Endothelial cell of umbilical vein (primary cell): ENCODE measurements at regions not wholly inside any gene's neighbourhood (a gene's known extent, or its start where the extent isn't known, plus 50 kb on each side); places are given as distances from the start of the nearest gene placed in this dataset.

Experiments used
- BruUV-seq: library from RNA; stranded (reverse); fragments of 400-500 nt; replicated peaks from 2 replicates; lab custom pipeline; 2021; lab: Mats Ljungman, UMichigan
- CTCF ChIA-PET: fragments of 300-600, 350-600 bp; sonication (Branson Sonifier 250); formaldehyde crosslinking; loops from one replicate; lab custom pipeline; 2021; ENCODE audit warnings: antibody characterized with exemption, inconsistent platforms; lab: Charles Lee
- POLR2A ChIA-PET: fragments of 300-600, 350-600 bp; sonication (Branson Sonifier 250); formaldehyde crosslinking; loops from one replicate; lab custom pipeline; 2021; ENCODE audit warnings: antibody characterized with exemption, inconsistent platforms; lab: Charles Lee
- DNase-seq: peaks from one replicate; pipeline ENCODE4 v3.0.0-alpha.2; 2011; ENCODE audit warnings: low read depth, low spot score
- FAIRE-seq: peaks from 2 replicates; lab custom pipeline; 2011; peaks lifted over from hg19 to GRCh38; lab: Jason Lieb, UNC
- H2AFZ ChIP-seq: 2 replicates; pipeline ENCODE4 v1.6.0; 2012; ENCODE audit warnings: low read depth, low read length, control low read depth, inconsistent platforms
- H3K27ac ChIP-seq: 2 replicates; pipeline ENCODE4 v1.5.1; 2011; ENCODE audit warnings: low read depth, mild to moderate bottlenecking, control low read depth, low read length, moderate library complexity; ENCODE audit not compliant: insufficient read depth
- H3K27me3 ChIP-seq, 2 experiments: 2 replicates each; pipeline versions ENCODE4 v1.6.0 to v1.6.1; 2011; ENCODE audit warnings: low read length in 2 of 2, mixed read lengths in 1 of 2; ENCODE audit not compliant: control insufficient read depth in 2 of 2, insufficient read depth in 2 of 2
- H3K36me3 ChIP-seq, 2 experiments: 2 replicates in 1 of 2; 3 replicates in 1 of 2; pipeline ENCODE4 v1.5.1; 2011; ENCODE audit warnings: low read length in 2 of 2, mild to moderate bottlenecking in 1 of 2, moderate library complexity in 1 of 2; ENCODE audit not compliant: control insufficient read depth in 2 of 2, insufficient read depth in 2 of 2; ENCODE audit errors: extremely low read depth in 1 of 2
- H3K4me1 ChIP-seq: 3 replicates; pipeline ENCODE4 v1.5.1; 2011; ENCODE audit warnings: mild to moderate bottlenecking, low read length; ENCODE audit not compliant: control insufficient read depth, insufficient read depth; ENCODE audit errors: extremely low read depth
- H3K4me2 ChIP-seq: 2 replicates; pipeline ENCODE4 v1.6.1; 2011; ENCODE audit warnings: low read length, control low read depth, mixed read lengths; ENCODE audit not compliant: insufficient read depth
- H3K4me3 ChIP-seq, 3 experiments: fragments of 200-600 bp in 1 of 3; sonication (generic), shearing (Covaris generic) in 1 of 3; replicated peaks in 1 of 3; 2 replicates each; pipeline ENCODE4 v1.5.1; 2011 to 2016; ENCODE audit warnings: control low read depth in 3 of 3, low read length in 3 of 3, mild to moderate bottlenecking in 2 of 3, inconsistent platforms in 1 of 3, low read depth in 1 of 3, moderate library complexity in 1 of 3; ENCODE audit not compliant: insufficient read depth in 1 of 3
- H3K79me2 ChIP-seq: 2 replicates; pipeline ENCODE4 v1.6.0; 2012; ENCODE audit warnings: low read length, inconsistent platforms; ENCODE audit not compliant: control insufficient read depth, insufficient read depth
- H3K9ac ChIP-seq: replicated peaks from 2 replicates; pipeline ENCODE3; 2011; ENCODE audit warnings: low read length, control low read depth; ENCODE audit not compliant: insufficient read depth; ENCODE audit errors: extremely low read depth
- H3K9me1 ChIP-seq: replicated peaks from 3 replicates; pipeline ENCODE4 v1.6.0; 2011; ENCODE audit warnings: mild to moderate bottlenecking, low read length; ENCODE audit not compliant: control insufficient read depth, insufficient read depth; ENCODE audit errors: extremely low read depth
- H3K9me3 ChIP-seq: replicated peaks from 2 replicates; pipeline ENCODE4 v1.5.1; 2012; ENCODE audit warnings: low read length, inconsistent platforms; ENCODE audit not compliant: control insufficient read depth, insufficient read depth
- H4K20me1 ChIP-seq: replicated peaks from 2 replicates; pipeline ENCODE3; 2011; ENCODE audit warnings: mild to moderate bottlenecking, low read length; ENCODE audit not compliant: control insufficient read depth, insufficient read depth; ENCODE audit errors: extremely low read depth
- EZH2 ChIP-seq: IDR thresholded peaks from 2 replicates; pipeline ENCODE4 v1.6.1; 2012; ENCODE audit warnings: borderline replicate concordance, low read depth, mild to moderate bottlenecking, moderate library complexity, low read length, inconsistent platforms; ENCODE audit not compliant: severe bottlenecking
- FOS ChIP-seq: IDR thresholded peaks from 2 replicates; pipeline ENCODE4 v1.6.1; 2011; ENCODE audit warnings: mild to moderate bottlenecking, low read length, moderate library complexity, borderline replicate concordance; ENCODE audit not compliant: insufficient read depth
- GATA2 ChIP-seq: IDR thresholded peaks from 2 replicates; pipeline ENCODE4 v1.7.0; 2011; ENCODE audit warnings: low read depth, mild to moderate bottlenecking, moderate library complexity, mixed read lengths, low read length; ENCODE audit not compliant: insufficient read length, insufficient read depth
- JUN ChIP-seq: IDR thresholded peaks from 2 replicates; pipeline ENCODE4 v1.6.1; 2011; ENCODE audit warnings: borderline replicate concordance, low read depth; ENCODE audit not compliant: insufficient read length, insufficient read depth
- MYC ChIP-seq: IDR thresholded peaks from one replicate; pipeline ENCODE4 v1.6.1; 2011; ENCODE audit warnings: mild to moderate bottlenecking, low read depth, low read length
- POLR2A ChIP-seq: IDR thresholded peaks from 2 replicates; pipeline ENCODE4 v1.6.1; 2012; ENCODE audit warnings: low read depth, mild to moderate bottlenecking, control low read depth, low read length
- POLR2AphosphoS5 ChIP-seq: IDR thresholded peaks from 2 replicates; pipeline ENCODE4 v1.6.1; 2012; ENCODE audit warnings: low read depth, mild to moderate bottlenecking, control low read depth, low read length, moderate library complexity; ENCODE audit not compliant: insufficient read depth
- dilution Hi-C: fragments of 300-500 bp; cut with MboI; formaldehyde crosslinking; loops from one replicate; pipeline ENCODE4 v1.15.0; 2019; ENCODE audit warnings: low sequenced_read_pairs; ENCODE audit not compliant: extremely low pct_ligation_motif_present
- intact Hi-C: fragments of 100-400 bp; cut with micrococcal nuclease; formaldehyde crosslinking; loops from one replicate; pipeline ENCODE4 v1.10.0; 2022
- TF ChIP-seq, protein P1 (sequence below): IDR thresholded peaks from 2 replicates; pipeline ENCODE4 v1.6.1; 2011; ENCODE audit not compliant: insufficient read depth, insufficient read length
- TF ChIP-seq, protein P2 (sequence below), 2 donors: IDR thresholded peaks; 1 replicate in 1 of 2; 2 replicates in 1 of 2; pipeline ENCODE4 v1.5.1; 2011; ENCODE audit warnings: low read length in 2 of 2, mild to moderate bottlenecking in 2 of 2, moderate library complexity in 2 of 2, control low read depth in 1 of 2, inconsistent platforms in 1 of 2, low read depth in 1 of 2; ENCODE audit not compliant: insufficient read depth in 1 of 2; ENCODE audit errors: extremely low read depth in 1 of 2

DNA sequence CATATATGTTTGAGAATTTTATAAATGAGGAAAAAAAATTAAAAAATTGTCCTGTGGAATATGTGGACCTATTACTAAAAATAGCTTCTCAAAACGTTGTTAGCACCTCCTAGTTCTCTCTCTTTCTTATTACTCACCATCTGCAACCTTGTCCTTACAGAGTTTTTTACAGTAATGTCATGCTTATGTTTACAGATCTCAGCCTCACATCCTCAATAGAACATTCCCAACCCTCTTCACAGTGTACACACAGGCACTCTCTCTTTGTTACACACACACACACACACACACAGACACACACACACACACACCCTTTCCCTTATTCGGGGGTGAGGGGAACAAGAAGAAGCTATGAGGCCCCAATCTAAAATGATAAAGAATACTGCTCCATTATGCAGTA lies 197.7 kb downstream of the SLITRK6 start:
- no peak overlapping the region for H3K27ac ChIP-seq
- no peaks in the 10 kb centered on the region for H4K20me1 ChIP-seq
- dilution Hi-C loops (no loop called here), intact Hi-C loops (no loop called here)
- no peaks in the 10 kb centered on the region for H3K9me1 ChIP-seq
- H3K36me3 ChIP-seq, result no peaks in the 10 kb centered on the region
- H3K9me3 ChIP-seq, result no peaks in the 10 kb centered on the region
- H3K4me1 ChIP-seq, result no peaks in the 10 kb centered on the region
- FAIRE-seq, result no peak
- TF ChIP-seq POLR2A, result no peak
- TF ChIP-seq MYC, result no peak
- TF ChIP-seq FOS, result no peak
- TF ChIP-seq, protein P1, sequence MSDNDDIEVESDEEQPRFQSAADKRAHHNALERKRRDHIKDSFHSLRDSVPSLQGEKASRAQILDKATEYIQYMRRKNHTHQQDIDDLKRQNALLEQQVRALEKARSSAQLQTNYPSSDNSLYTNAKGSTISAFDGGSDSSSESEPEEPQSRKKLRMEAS, result no peak
- no peak for TF ChIP-seq JUN
- no peak for TF ChIP-seq EZH2
- TF ChIP-seq, protein P2, sequence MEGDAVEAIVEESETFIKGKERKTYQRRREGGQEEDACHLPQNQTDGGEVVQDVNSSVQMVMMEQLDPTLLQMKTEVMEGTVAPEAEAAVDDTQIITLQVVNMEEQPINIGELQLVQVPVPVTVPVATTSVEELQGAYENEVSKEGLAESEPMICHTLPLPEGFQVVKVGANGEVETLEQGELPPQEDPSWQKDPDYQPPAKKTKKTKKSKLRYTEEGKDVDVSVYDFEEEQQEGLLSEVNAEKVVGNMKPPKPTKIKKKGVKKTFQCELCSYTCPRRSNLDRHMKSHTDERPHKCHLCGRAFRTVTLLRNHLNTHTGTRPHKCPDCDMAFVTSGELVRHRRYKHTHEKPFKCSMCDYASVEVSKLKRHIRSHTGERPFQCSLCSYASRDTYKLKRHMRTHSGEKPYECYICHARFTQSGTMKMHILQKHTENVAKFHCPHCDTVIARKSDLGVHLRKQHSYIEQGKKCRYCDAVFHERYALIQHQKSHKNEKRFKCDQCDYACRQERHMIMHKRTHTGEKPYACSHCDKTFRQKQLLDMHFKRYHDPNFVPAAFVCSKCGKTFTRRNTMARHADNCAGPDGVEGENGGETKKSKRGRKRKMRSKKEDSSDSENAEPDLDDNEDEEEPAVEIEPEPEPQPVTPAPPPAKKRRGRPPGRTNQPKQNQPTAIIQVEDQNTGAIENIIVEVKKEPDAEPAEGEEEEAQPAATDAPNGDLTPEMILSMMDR (IDR thresholded peaks at IDR 0.05; ENCODE audit: extremely low read depth in 1 of 2, insufficient read depth in 1 of 2, low read depth in 1 of 2, low read length in 2 of 2), result no peak
- TF ChIP-seq GATA2, result no peak
- no peak for TF ChIP-seq POLR2AphosphoS5
- ChIA-PET POLR2A (no interaction called here), CTCF (no interaction called here)
- no peaks in the 10 kb centered on the region for H3K27me3 ChIP-seq
- no peak overlapping the region for H3K4me2 ChIP-seq
- no TSS peak for BruUV-seq
- no peak for DNase-seq
- no peak overlapping the region for H3K4me3 ChIP-seq
- no peak overlapping the region for H3K9ac ChIP-seq
- no peak overlapping the region for H2AFZ ChIP-seq
- H3K79me2 ChIP-seq, result no peaks in the 10 kb centered on the region
